CD14-positive monocyte (primary cell): ENCODE measurements at regions not wholly inside any gene's neighbourhood (a gene's known extent, or its start where the extent isn't known, plus 50 kb on each side); places are given as distances from the start of the nearest gene placed in this dataset.

Source experiments
- DNase-seq, 3 donors: peaks; one replicate each; pipeline ENCODE4 v3.0.0-alpha.2; 2011 to 2022
- H2AFZ ChIP-seq: 2 replicates; pipeline ENCODE4 v1.6.0; 2012; ENCODE audit warnings: mild to moderate bottlenecking, low read depth, low read length, inconsistent platforms; ENCODE audit not compliant: insufficient read depth, poor library complexity, severe bottlenecking
- H3K27ac ChIP-seq, 2 donors: 1 replicate in 1 of 2; 2 replicates in 1 of 2; pipeline ENCODE4 v1.5.1; 2012 to 2013; ENCODE audit warnings: low read length in 2 of 2, control low read depth in 1 of 2, inconsistent platforms in 1 of 2, low read depth in 1 of 2, mild to moderate bottlenecking in 1 of 2
- H3K27me3 ChIP-seq, 2 donors: one replicate each; pipeline versions ENCODE4 v1.6.0 to v1.6.1; 2011 to 2013; ENCODE audit warnings: low read length in 2 of 2; ENCODE audit not compliant: control insufficient read depth in 2 of 2, insufficient read depth in 2 of 2
- H3K36me3 ChIP-seq, 2 donors: replicated peaks in 1 of 2; 1 replicate in 1 of 2; 2 replicates in 1 of 2; pipeline versions ENCODE4 v1.5.1 to v1.6.1; 2012 to 2013; ENCODE audit warnings: low read length in 2 of 2, control low read depth in 1 of 2, inconsistent platforms in 1 of 2, mild to moderate bottlenecking in 1 of 2; ENCODE audit not compliant: insufficient read depth in 2 of 2, control insufficient read depth in 1 of 2
- H3K4me1 ChIP-seq, 2 donors: 1 replicate in 1 of 2; 2 replicates in 1 of 2; pipeline versions ENCODE4 v1.5.1 to v1.6.1; 2012 to 2013; ENCODE audit warnings: low read length in 2 of 2, control low read depth in 1 of 2, inconsistent platforms in 1 of 2, mild to moderate bottlenecking in 1 of 2, moderate library complexity in 1 of 2; ENCODE audit not compliant: insufficient read depth in 2 of 2, control insufficient read depth in 1 of 2
- H3K4me2 ChIP-seq: replicated peaks from 2 replicates; pipeline ENCODE3; 2012; ENCODE audit warnings: low read length, moderate library complexity, mild to moderate bottlenecking; ENCODE audit not compliant: poor library complexity, severe bottlenecking; ENCODE audit errors: extremely low read depth
- H3K4me3 ChIP-seq, 3 experiments: fragments of 200-600 bp in 1 of 3; sonication (generic) in 1 of 3; replicated peaks in 1 of 3; 1 replicate in 2 of 3; 2 replicates in 1 of 3; pipeline ENCODE4 v1.5.1; 2011 to 2013; ENCODE audit warnings: low read length in 3 of 3, mild to moderate bottlenecking in 3 of 3, control low read depth in 2 of 3, low read depth in 2 of 3, inconsistent platforms in 1 of 3, moderate library complexity in 1 of 3
- H3K79me2 ChIP-seq: 2 replicates; pipeline ENCODE4 v1.6.0; 2012; ENCODE audit warnings: mild to moderate bottlenecking, control low read depth, inconsistent platforms, low read length, moderate library complexity; ENCODE audit not compliant: insufficient read depth
- H3K9ac ChIP-seq: 2 replicates; pipeline ENCODE4 v1.6.0; 2017; ENCODE audit warnings: low read length, mild to moderate bottlenecking; ENCODE audit not compliant: insufficient read depth, poor library complexity, severe bottlenecking
- H3K9me3 ChIP-seq, 2 donors: replicated peaks in 1 of 2; 1 replicate in 1 of 2; 2 replicates in 1 of 2; pipeline versions ENCODE4 v1.5.1 to v1.6.1; 2012 to 2013; ENCODE audit warnings: low read length in 2 of 2, control low read depth in 1 of 2; ENCODE audit not compliant: control insufficient read depth in 1 of 2, insufficient read depth in 1 of 2
- H4K20me1 ChIP-seq: 2 replicates; pipeline ENCODE4 v1.6.0; 2012; ENCODE audit warnings: mild to moderate bottlenecking, low read length, control low read depth, moderate library complexity; ENCODE audit not compliant: insufficient read depth
- H3K27ac Mint-ChIP-seq, 7 donors: one replicate each; pipeline ENCODE4 v1.8.0; 2020; ENCODE audit warnings: mild to moderate bottlenecking in 7 of 7, mixed read lengths in 7 of 7, moderate library complexity in 6 of 7, inconsistent platforms in 2 of 7
- H3K27me3 Mint-ChIP-seq, 3 donors: one replicate each; pipeline ENCODE4 v1.8.0; 2021 to 2022; ENCODE audit warnings: low read depth in 3 of 3, mild to moderate bottlenecking in 3 of 3, mixed read lengths in 3 of 3, moderate library complexity in 3 of 3, inconsistent platforms in 1 of 3
- H3K36me3 Mint-ChIP-seq, 2 donors: one replicate each; pipeline ENCODE4 v1.8.0; 2020; ENCODE audit warnings: mixed read lengths in 2 of 2, inconsistent platforms in 1 of 2, mild to moderate bottlenecking in 1 of 2
- H3K4me1 Mint-ChIP-seq: one replicate; pipeline ENCODE4 v1.8.0; 2020; ENCODE audit warnings: mild to moderate bottlenecking, mixed read lengths
- H3K4me3 Mint-ChIP-seq, 2 donors: one replicate each; pipeline ENCODE4 v1.8.0; 2020; ENCODE audit warnings: mild to moderate bottlenecking in 2 of 2, mixed read lengths in 2 of 2, moderate library complexity in 1 of 2
- H3K9me3 Mint-ChIP-seq, 7 donors: one replicate each; pipeline ENCODE4 v1.8.0; 2020 to 2022; ENCODE audit warnings: mixed read lengths in 7 of 7, mild to moderate bottlenecking in 6 of 7, moderate library complexity in 6 of 7, inconsistent platforms in 2 of 7
- CTCF ChIP-seq: fragments of 200-600 bp; IDR thresholded peaks from one replicate; pipeline ENCODE4 v1.8.0; 2022; ENCODE audit warnings: antibody characterized with exemption, mild to moderate bottlenecking
- WGBS: methylation state at CpG from one replicate; pipeline ENCODE4 v1.1.5; 2013; ENCODE audit warnings: missing lambda C conversion rate; ENCODE audit not compliant: insufficient coverage; 5-methylcytosine and 5-hydroxymethylcytosine counted together
- intact Hi-C, 2 donors: fragments of 100-400 bp; cut with micrococcal nuclease; formaldehyde crosslinking; loops; one replicate each; pipeline versions ENCODE4 v1.15.0 to v1.15.1; 2023

- intact Hi-C loops: no loop called here
- Histone ChIP-seq H3K4me3 (no peak overlapping the region), H3K79me2 (no peaks in the 10 kb centered on the region)
These were observed 71.6 kb downstream of the ASCL1 start for GRCh38 chr12:103028881-103029639.

GRCh38 chr12:103036581-103037214, 79.2 kb downstream of the ASCL1 start:
- H4K20me1 ChIP-seq: no peaks in the 10 kb centered on the region
- no peaks in the 10 kb centered on the region for H3K4me1 ChIP-seq
- no peaks in the 10 kb centered on the region for H3K79me2 ChIP-seq
- Mint-ChIP-seq H3K4me1 (no peaks in the 10 kb centered on the region), H3K27me3 (peaks cover 0 to 2% (median 2%) of the 10 kb centered on the region in 3 donors), H3K9me3 (peaks cover 0 to 1% (median 0%) of the 10 kb centered on the region in 7 donors), H3K36me3 (no peaks in the 10 kb centered on the region), H3K4me3 (no peak overlapping the region), H3K27ac (no peak overlapping the region)
- no peak overlapping the region for H2AFZ ChIP-seq
- no peaks in the 10 kb centered on the region for H3K9me3 ChIP-seq
- H3K27ac ChIP-seq: no peak overlapping the region
- H3K4me3 ChIP-seq: no peak overlapping the region
- no CpG with 5 or more reads among the region's 1 CpG for WGBS
- intact Hi-C loops: no loop called here
- no peak overlapping the region for H3K4me2 ChIP-seq
- no peaks in the 10 kb centered on the region for H3K27me3 ChIP-seq
- no peaks in the 10 kb centered on the region for H3K36me3 ChIP-seq
- no peak for TF ChIP-seq CTCF
- H3K9ac ChIP-seq: no peak overlapping the region
- no peak for DNase-seq

More at GRCh38 chr12:103028881-103029639, 71.6 kb downstream of the ASCL1 start:
- Mint-ChIP-seq H3K9me3 (no peaks in the 10 kb centered on the region), H3K27me3 (no peaks in the 10 kb centered on the region), H3K4me3 (no peak overlapping the region), H3K4me1 (no peaks in the 10 kb centered on the region), H3K36me3 (no peaks in the 10 kb centered on the region), H3K27ac (no peak overlapping the region)
- Histone ChIP-seq H4K20me1 (no peaks in the 10 kb centered on the region), H2AFZ (no peak overlapping the region), H3K36me3 (no peaks in the 10 kb centered on the region), H3K4me1 (no peaks in the 10 kb centered on the region), H3K9me3 (no peaks in the 10 kb centered on the region), H3K9ac (no peak overlapping the region), H3K27me3 (no peaks in the 10 kb centered on the region), H3K4me2 (no peak overlapping the region), H3K27ac (no peak overlapping the region)
- no peak for TF ChIP-seq CTCF
- WGBS: 76% methylated on average over 2 of the region's 6 CpGs
- DNase-seq: no peak
